Trophoblast cell (in vitro differentiated cells and primary cell): ENCODE measurements at regions not wholly inside any gene's neighbourhood (a gene's known extent, or its start where the extent isn't known, plus 50 kb on each side); places are given as distances from the start of the nearest gene placed in this dataset.
A peak's percentile ranks its signal among the peaks of the same experiment; 100 is the strongest.

ENCODE experiments used
- DNase-seq, 2 donors: peaks; one replicate each; pipeline ENCODE4 v3.0.0-alpha.2; 2016
- H2AFZ ChIP-seq: 2 replicates; pipeline ENCODE4 v1.6.1; 2013; ENCODE audit warnings: low read length, moderate library complexity, mild to moderate bottlenecking; ENCODE audit not compliant: insufficient read depth, poor library complexity
- H2AK5ac ChIP-seq: 2 replicates; pipeline ENCODE4 v1.6.1; 2013; ENCODE audit warnings: mild to moderate bottlenecking, low read length
- H2BK120ac ChIP-seq: 2 replicates; pipeline ENCODE4 v1.6.1; 2013; ENCODE audit warnings: low read length, mild to moderate bottlenecking, moderate library complexity; ENCODE audit not compliant: insufficient read depth, poor library complexity
- H2BK12ac ChIP-seq: 2 replicates; pipeline ENCODE4 v1.6.1; 2013; ENCODE audit warnings: mild to moderate bottlenecking, low read length, moderate library complexity
- H2BK5ac ChIP-seq: 2 replicates; pipeline ENCODE4 v1.6.1; 2013; ENCODE audit warnings: low read length, low read depth, moderate library complexity, mild to moderate bottlenecking; ENCODE audit not compliant: poor library complexity
- H3K14ac ChIP-seq: 2 replicates; pipeline ENCODE4 v1.6.1; 2013; ENCODE audit warnings: mild to moderate bottlenecking, low read length
- H3K18ac ChIP-seq: 2 replicates; pipeline ENCODE4 v1.6.1; 2013; ENCODE audit warnings: mild to moderate bottlenecking, low read length
- H3K23ac ChIP-seq: 2 replicates; pipeline ENCODE4 v1.6.1; 2013; ENCODE audit warnings: low read length
- H3K27ac ChIP-seq: 2 replicates; pipeline ENCODE4 v1.5.1; 2013; ENCODE audit warnings: low read depth, mild to moderate bottlenecking, inconsistent platforms, low read length, moderate library complexity
- H3K27me3 ChIP-seq: 2 replicates; pipeline ENCODE4 v1.6.1; 2013; ENCODE audit warnings: inconsistent platforms, mild to moderate bottlenecking, low read length, moderate library complexity; ENCODE audit not compliant: insufficient read depth
- H3K36me3 ChIP-seq, 2 experiments: 1 replicate in 1 of 2; 2 replicates in 1 of 2; pipeline ENCODE4 v1.6.1; 2013; ENCODE audit warnings: low read length in 2 of 2, mild to moderate bottlenecking in 2 of 2, moderate library complexity in 1 of 2; ENCODE audit not compliant: insufficient read depth in 2 of 2, control insufficient read depth in 1 of 2
- H3K4ac ChIP-seq: 2 replicates; pipeline ENCODE4 v1.6.1; 2013; ENCODE audit warnings: low read depth, mild to moderate bottlenecking, low read length, moderate library complexity
- H3K4me1 ChIP-seq, 2 experiments: 1 replicate in 1 of 2; 2 replicates in 1 of 2; pipeline ENCODE4 v1.6.1; 2013; ENCODE audit warnings: low read length in 2 of 2, mild to moderate bottlenecking in 2 of 2, moderate library complexity in 1 of 2; ENCODE audit not compliant: insufficient read depth in 2 of 2, control insufficient read depth in 1 of 2
- H3K4me2 ChIP-seq: 2 replicates; pipeline ENCODE4 v1.6.1; 2013; ENCODE audit warnings: inconsistent platforms, mild to moderate bottlenecking, low read length, moderate library complexity
- H3K4me3 ChIP-seq: 2 replicates; pipeline ENCODE4 v1.5.1; 2013; ENCODE audit warnings: mild to moderate bottlenecking, low read depth, low read length, inconsistent platforms
- H3K79me1 ChIP-seq: one replicate; pipeline ENCODE4 v1.6.1; 2013; ENCODE audit warnings: low read length
- H3K79me2 ChIP-seq: 2 replicates; pipeline ENCODE4 v1.6.1; 2013; ENCODE audit warnings: low read length, mild to moderate bottlenecking; ENCODE audit not compliant: control insufficient read depth, insufficient read depth, poor library complexity
- H3K9ac ChIP-seq: 2 replicates; pipeline ENCODE4 v1.6.1; 2013; ENCODE audit warnings: mild to moderate bottlenecking, low read length
- H3K9me3 ChIP-seq: 2 replicates; pipeline ENCODE4 v1.6.1; 2013; ENCODE audit warnings: low read depth, mild to moderate bottlenecking, control low read depth, inconsistent platforms, low read length; ENCODE audit not compliant: insufficient read depth
- H4K12ac ChIP-seq: 2 replicates; pipeline ENCODE4 v1.6.1; 2013; ENCODE audit warnings: low read depth, mild to moderate bottlenecking, low read length, moderate library complexity
- H4K8ac ChIP-seq: 2 replicates; pipeline ENCODE4 v1.6.1; 2013; ENCODE audit warnings: low read depth, mild to moderate bottlenecking, low read length, moderate library complexity
- H4K91ac ChIP-seq: one replicate; pipeline ENCODE4 v1.6.1; 2013; ENCODE audit warnings: low read depth, mild to moderate bottlenecking, low read length, moderate library complexity
- WGBS: extraction: QIAGEN DNeasy Blood & Tissue Kit; methylation state at CpG from one replicate; pipeline ENCODE4 v1.1.7; 2013; ENCODE audit warnings: missing lambda C conversion rate; ENCODE audit not compliant: insufficient read length, insufficient coverage; ENCODE audit errors: extremely low coverage; 5-methylcytosine and 5-hydroxymethylcytosine counted together

DNA sequence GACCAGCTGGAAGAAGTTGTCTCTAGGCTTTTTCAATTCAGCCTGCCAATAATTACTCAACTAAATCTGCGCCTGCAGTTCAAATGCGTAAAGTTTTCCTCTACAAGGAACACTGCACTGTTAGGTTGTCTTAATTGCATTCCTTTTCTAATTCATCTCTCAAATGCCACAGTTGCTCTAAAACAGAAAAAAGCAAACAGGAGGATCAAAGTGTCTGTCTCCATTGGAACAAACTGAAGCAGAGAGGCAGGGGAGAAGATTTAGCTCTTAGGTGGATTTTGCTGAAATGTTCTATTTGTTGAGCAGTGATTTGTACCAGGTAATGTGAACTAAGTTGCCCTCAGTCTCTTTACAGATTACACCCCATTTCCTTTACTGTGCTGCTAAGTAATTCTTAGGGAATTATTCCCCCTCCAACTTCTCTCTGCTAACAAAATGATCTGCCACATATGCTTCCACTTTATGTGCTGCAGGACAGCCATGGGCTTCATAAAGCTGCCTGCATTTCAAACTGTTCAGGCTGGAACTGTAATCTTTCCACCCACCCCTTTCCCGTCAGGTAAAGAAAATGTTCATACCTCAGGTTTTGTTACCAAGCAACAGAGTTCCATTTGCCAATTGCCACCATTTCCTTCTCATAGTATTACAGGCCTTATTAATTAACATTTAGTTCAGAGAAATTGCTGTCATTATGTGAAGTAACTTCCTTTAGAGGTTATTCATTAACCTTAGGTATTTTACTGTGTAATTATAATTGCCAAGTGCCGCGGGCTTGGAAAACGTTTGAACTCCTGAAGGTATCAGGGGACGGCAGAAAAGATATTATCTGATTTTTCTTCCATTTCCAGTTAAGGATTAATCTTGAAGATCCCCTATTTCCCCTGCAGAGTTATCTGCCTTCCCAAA, 149.3 kb downstream of the SPRY1 start:
- Histone ChIP-seq H3K4ac (no peak overlapping the region), H3K79me2 (peaks cover 2% of the 10 kb centered on the region), H3K4me3 (no peak overlapping the region), H3K27me3 (no peaks in the 10 kb centered on the region), H3K23ac (no peak overlapping the region), H3K9me3 (no peaks in the 10 kb centered on the region), H3K4me1 (peaks cover 7 to 22% of the 10 kb centered on the region in 2 experiments), H3K18ac (no peak overlapping the region), H2BK5ac (peak overlapping the region; percentile 61), H2BK120ac (peak overlapping the region; percentile 88), H3K14ac (peak overlapping the region; percentile 60), H2AK5ac (no peak overlapping the region), H2BK12ac (peak overlapping the region; percentile 86), H3K36me3 (no peaks in the 10 kb centered on the region), H3K79me1 (peaks cover 11% of the 10 kb centered on the region), H4K91ac (peak overlapping the region; percentile 38), H2AFZ (peak overlapping the region; percentile 45), H3K4me2 (peak overlapping the region; percentile 66), H4K12ac (no peak overlapping the region), H3K9ac (no peak overlapping the region), H3K27ac (peak overlapping the region; percentile 64), H4K8ac (peak overlapping the region; percentile 48)
- no CpG with 5 or more reads among the region's 7 CpGs for WGBS
- peak in 1 of 2 donors; percentile 47 for DNase-seq

DNA sequence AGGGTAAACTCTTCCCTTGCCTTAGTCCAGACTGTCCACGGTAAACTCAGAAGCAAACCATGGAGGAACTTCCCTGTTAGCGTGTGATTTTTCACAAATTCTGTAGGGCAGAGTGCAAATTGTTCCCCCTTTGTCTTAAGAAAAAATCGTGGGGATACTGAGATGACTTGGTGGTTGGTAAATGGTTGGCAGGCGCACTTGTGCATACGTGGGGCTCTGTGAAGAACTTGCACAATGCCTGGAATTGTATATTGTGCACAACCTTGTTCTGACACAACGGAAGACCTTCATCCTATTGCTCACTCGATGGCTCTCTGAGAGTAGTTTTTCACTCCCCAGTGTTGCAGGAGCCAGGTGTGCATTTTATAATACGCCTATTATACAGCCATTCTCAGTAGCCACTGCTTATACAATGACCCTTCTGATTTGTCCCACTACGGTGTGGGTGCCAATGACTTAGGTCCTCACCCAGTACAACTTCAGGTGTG, 150.0 kb downstream of the SPRY1 start:
- H4K8ac ChIP-seq = peak overlapping the region; percentile 48
- no peaks in the 10 kb centered on the region for H3K9me3 ChIP-seq
- no peaks in the 10 kb centered on the region for H3K36me3 ChIP-seq
- H4K91ac ChIP-seq = peak overlapping the region; percentile 38
- no peaks in the 10 kb centered on the region for H3K27me3 ChIP-seq
- H3K4me3 ChIP-seq = no peak overlapping the region
- peak overlapping the region; percentile 63 for H3K18ac ChIP-seq
- H2BK120ac ChIP-seq = peak overlapping the region; percentile 88
- peak overlapping the region; percentile 63 for H3K23ac ChIP-seq
- H3K4me2 ChIP-seq = peak overlapping the region; percentile 66
- H3K4ac ChIP-seq = no peak overlapping the region
- no peak overlapping the region for H2AK5ac ChIP-seq
- H3K9ac ChIP-seq = no peak overlapping the region
- H2AFZ ChIP-seq = peak overlapping the region; percentile 45
- H3K27ac ChIP-seq = peak overlapping the region; percentile 60
- H2BK5ac ChIP-seq = peak overlapping the region; percentile 61
- peaks cover 7 to 22% of the 10 kb centered on the region in 2 experiments for H3K4me1 ChIP-seq
- peaks cover 11% of the 10 kb centered on the region for H3K79me1 ChIP-seq
- H2BK12ac ChIP-seq = peak overlapping the region; percentile 86
- peak in 1 of 2 donors; percentile 7 for DNase-seq
- H4K12ac ChIP-seq = no peak overlapping the region
- peaks cover 2% of the 10 kb centered on the region for H3K79me2 ChIP-seq
- WGBS = no CpG with 5 or more reads among the region's 9 CpGs
- H3K14ac ChIP-seq = peak overlapping the region; percentile 60

DNA sequence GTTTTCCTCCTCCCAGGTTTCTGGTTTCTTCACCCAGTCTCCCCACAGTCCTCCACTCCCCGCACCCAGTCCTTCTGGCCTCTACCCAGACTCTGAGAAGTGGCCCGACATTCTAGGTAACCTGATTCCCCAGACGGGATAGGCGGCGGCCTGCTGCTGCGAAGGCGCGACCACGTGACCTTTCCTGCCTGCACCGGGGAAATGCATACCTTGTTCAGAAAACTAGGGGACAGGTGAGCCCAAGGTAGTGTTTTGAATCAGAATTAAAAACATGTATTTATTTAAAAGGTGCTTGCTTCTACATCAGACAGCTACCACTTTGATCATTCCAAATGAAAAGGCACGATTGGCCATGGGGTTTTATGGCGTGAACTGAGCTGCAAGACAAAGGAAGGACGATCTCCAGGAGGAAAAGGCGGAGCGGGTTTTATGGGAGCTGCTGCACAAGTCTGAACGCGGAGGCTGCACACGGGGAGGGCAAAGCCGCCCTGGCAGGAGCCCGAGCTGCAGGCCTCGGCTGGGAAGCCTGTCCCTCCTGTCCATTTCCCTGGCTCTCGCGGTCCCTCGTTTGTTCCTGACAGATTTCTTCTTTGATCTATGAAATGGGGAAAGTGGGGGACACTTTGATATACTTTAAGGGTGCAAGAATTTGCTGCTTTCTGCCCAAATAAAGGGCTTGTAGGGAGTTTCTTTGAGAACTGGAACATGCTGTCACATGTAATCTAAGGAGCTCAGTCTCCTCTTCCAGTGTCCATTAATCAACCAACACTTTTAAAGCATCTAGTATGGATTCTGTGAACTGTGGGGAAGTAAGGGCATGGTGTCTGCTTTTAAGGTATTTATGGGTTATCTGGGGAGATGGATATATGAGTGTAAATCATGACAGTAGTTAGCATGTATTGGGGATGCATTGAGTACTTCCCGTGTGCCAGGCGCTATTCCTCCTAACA, 150.9 kb downstream of the SPRY1 start:
- peak; percentile 32 to 68 for DNase-seq
- WGBS = no CpG with 5 or more reads among the region's 26 CpGs
- Histone ChIP-seq H3K4me3 (no peak overlapping the region), H3K79me1 (peaks cover 11% of the 10 kb centered on the region), H4K8ac (peak overlapping the region; percentile 41), H3K4me1 (peaks cover 7 to 22% of the 10 kb centered on the region in 2 experiments), H2BK120ac (peak overlapping the region; percentile 59), H4K12ac (peak overlapping the region; percentile 6), H3K9me3 (no peaks in the 10 kb centered on the region), H2BK5ac (peak overlapping the region; percentile 62), H3K9ac (no peak overlapping the region), H4K91ac (peak overlapping the region; percentile 60), H3K14ac (no peak overlapping the region), H3K27me3 (no peaks in the 10 kb centered on the region), H3K18ac (peak overlapping the region; percentile 11), H3K79me2 (peaks cover 2% of the 10 kb centered on the region), H3K4ac (no peak overlapping the region), H2AFZ (peak overlapping the region; percentile 42), H2AK5ac (no peak overlapping the region), H2BK12ac (no peak overlapping the region), H3K23ac (no peak overlapping the region), H3K36me3 (no peaks in the 10 kb centered on the region), H3K27ac (peak overlapping the region; percentile 60), H3K4me2 (peak overlapping the region; percentile 66)

DNA sequence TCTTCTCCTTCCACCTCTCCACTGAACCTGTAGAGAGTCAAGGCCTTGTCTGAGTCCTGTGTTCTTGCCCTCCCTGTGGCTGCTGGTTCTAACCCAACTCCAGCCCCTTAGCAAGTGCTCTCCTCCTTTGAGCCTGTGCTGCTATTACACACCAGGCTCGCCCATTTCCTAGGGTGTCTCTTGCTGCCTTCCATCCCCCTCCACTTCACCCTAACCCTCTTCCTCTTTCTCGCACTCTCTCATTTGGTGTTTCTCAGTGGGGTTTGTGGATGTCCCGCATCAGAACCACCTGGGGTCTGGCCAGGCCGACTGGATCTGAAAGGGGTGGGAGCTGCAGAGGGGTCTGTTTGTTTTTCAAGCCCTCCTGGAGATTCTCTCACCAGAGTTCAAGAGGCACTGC, 156.7 kb downstream of the SPRY1 start:
- H3K36me3 ChIP-seq = no peaks in the 10 kb centered on the region
- H3K4ac ChIP-seq = no peak overlapping the region
- H4K12ac ChIP-seq = no peak overlapping the region
- H3K79me2 ChIP-seq = no peaks in the 10 kb centered on the region
- H4K8ac ChIP-seq = no peak overlapping the region
- no peak overlapping the region for H3K14ac ChIP-seq
- H3K79me1 ChIP-seq = peaks cover 3% of the 10 kb centered on the region
- H2BK120ac ChIP-seq = no peak overlapping the region
- no peaks in the 10 kb centered on the region for H3K9me3 ChIP-seq
- H3K27ac ChIP-seq = no peak overlapping the region
- no CpG with 5 or more reads among the region's 4 CpGs for WGBS
- H2BK5ac ChIP-seq = no peak overlapping the region
- no peak overlapping the region for H2AK5ac ChIP-seq
- no peak overlapping the region for H3K4me3 ChIP-seq
- H2AFZ ChIP-seq = no peak overlapping the region
- no peak overlapping the region for H3K9ac ChIP-seq
- peaks cover 7 to 9% of the 10 kb centered on the region in 2 experiments for H3K4me1 ChIP-seq
- H4K91ac ChIP-seq = no peak overlapping the region
- H2BK12ac ChIP-seq = no peak overlapping the region
- H3K23ac ChIP-seq = no peak overlapping the region
- no peaks in the 10 kb centered on the region for H3K27me3 ChIP-seq
- H3K18ac ChIP-seq = no peak overlapping the region
- no peak overlapping the region for H3K4me2 ChIP-seq
- DNase-seq = no peak
